ENCODE measurements at regions not wholly inside any gene's neighbourhood (a gene's known extent, or its start where the extent isn't known, plus 50 kb on each side); places are given as distances from the start of the nearest gene placed in this dataset.

DNA sequence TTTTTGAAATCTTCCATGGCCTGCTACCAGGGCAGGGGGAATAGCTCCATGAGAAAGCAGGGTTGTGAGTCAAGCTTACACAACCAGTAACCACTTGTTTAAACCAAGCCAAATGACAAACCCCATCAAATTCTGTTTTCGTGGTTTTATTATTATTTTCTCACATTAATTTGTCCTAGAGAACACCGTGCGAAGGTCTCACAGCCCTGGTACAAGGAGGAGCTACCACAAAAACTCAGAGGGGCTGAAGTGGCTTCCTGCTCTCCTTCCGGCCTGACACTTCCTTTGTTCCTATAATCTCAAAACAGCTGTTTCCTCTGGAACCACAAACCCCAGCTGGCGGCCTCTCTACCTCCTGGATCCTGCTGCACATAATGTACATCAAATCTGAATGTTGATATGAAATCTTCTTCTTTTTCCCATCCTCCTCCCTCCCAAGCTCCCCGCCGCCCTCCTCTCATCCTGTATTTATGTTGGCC, 375.9 kb downstream of the MCTP2 start:
- no peak for DNase-seq

GRCh38 chr15:94610069-94610468, 378.7 kb downstream of the MCTP2 start:
- no peak for DNase-seq

GRCh38 chr15:94610485-94610884, 379.1 kb downstream of the MCTP2 start:
- DNase-seq = no peak

DNA sequence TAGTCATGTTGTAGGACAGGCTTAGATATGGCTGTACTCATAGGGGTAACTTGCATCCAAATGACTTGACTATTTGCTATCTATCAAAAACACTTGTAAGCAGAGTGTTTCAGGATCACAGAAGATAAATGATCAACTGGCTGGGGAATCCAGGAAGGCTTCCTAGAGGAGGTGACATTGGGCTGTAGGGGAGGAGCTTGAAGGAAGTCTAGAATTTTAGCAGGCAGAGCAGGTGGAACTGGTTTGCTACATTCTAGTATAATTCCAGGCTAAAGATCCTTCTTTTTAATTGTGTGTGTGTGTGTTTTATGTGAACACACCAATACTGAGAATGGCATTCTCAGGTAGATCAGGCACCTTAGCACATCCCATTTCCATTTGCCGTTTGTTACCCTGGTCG, 380.3 kb downstream of the MCTP2 start:
- DNase-seq = no peak

GRCh38 chr15:94615688-94616087, 384.3 kb downstream of the MCTP2 start:
- DNase-seq = no peak

DNA sequence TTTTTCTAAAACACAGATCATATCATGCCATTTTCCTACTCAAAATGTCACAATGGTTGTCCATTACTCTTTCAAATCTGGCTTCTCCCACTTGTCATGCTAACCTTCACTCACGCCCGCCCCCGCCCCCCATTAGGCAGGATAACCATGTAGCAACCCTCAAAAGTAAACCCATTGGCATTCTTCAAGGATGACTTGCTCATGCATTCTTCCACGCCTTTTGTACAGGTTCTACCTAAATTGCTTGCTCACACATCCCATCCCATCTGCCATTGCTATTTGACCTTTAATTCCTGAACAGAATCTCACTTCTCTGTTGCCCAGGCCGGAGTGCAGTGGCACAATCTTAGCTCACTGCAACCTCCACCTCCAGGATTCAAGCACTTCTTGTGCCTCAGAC, 389.3 kb downstream of the MCTP2 start:
- DNase-seq = no peak

DNA sequence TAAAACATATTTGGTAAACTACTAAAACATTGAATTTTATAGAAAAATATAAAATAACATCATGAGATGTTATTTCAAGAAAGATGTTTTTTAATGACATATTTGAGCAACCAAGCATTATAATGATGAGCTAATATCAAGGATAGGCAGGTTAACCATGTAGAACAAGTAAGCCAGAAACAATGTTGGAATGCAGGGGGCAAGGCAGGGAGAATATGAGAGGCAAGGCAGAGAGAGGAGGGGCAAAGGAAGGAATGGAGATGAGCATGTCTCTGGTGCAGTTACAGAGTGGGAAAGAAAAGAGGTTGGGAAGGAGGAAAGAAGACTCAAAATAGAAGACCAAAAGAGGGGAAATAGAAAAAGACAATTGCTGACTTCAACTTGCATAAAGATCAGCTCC, 390.4 kb downstream of the MCTP2 start:
- no peak for DNase-seq

DNA sequence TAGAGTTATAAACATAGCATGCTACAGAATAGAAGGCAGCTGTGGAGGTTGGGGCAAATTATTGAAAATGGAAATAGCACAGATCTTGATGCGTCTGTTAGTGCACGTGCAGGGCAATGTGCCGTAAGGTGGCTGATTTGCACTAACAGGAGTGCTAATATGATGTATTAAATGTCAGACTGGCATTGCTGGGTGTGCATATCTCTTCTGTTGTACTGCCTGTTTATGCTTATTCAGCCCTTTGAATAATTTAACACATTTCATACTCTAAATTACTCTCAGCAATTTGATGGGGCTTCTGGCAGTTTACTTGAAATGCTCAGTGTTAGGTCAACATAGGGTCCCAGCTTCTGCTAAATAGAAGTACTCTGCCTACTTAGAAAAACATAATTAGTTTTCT, 395.6 kb downstream of the MCTP2 start:
- DNase-seq = no peak

- no peak for DNase-seq
These were observed 400.2 kb downstream of the MCTP2 start for GRCh38 chr15:94631608-94632007.

GRCh38 chr15:94638183-94638582, 406.8 kb downstream of the MCTP2 start:
- no peak for DNase-seq

DNA sequence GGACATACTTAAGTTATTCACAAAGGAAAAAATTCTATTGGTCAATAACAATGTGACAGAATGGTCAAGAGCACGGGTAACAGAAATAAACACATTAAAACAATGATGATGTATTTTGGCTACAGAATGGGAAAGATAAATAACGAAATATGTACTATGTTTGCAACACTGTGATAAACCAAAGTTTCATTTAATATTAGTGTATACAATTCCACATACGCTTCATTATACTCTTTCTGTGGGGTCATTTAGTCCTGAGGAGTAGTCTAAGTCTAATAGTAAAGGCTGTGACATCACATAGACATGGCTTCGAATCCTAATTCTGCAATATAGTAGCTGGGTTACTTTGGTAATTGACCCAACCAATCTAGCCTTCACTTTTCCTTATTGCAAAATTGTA, 408.3 kb downstream of the MCTP2 start:
- no peak for DNase-seq

DNA sequence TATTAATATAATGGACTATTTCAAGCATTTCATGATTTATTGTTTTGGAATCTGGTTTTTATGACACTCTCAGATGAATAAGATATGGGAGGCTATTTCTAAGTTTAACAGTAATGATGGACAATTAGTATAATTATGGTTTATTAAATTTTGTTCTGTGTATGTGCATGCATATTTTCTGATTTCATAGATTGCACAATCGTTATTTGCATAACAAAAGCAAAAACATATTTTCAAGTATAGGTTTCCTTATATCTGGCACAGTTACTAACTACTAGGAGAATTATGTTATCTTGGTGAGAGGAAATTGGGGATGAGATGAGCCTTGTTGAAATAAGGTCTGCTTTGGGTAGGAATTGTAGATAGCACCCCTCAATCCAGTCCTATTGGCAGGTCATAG, 413.1 kb downstream of the MCTP2 start:
- no peak for DNase-seq

DNA sequence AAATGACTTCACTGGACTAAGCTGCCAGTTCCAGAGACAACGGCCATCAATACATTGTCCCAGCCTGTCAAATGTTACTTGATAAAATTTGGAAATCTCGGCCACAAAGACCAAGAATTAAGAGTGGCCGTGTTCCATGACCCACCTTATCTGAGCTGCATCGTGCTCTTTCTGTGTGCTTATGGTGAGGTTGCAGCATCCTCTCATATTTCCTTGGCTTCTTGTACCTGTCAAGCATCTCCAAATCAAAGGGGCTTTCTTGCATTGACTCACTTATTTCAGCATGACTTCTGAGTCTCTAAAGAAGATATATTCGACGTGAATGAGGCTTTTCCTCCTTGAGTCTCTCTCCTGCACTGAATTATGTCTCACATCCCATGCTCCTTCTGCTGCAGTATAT, 421.7 kb downstream of the MCTP2 start:
- DNase-seq = no peak

- DNase-seq = no peak
These were observed 424.0 kb downstream of the MCTP2 start for GRCh38 chr15:94655249-94655880.

- DNase-seq = no peak
These were observed 434.5 kb downstream of the MCTP2 start for GRCh38 chr15:94665676-94666441.

GRCh38 chr15:94666553-94666952, 435.2 kb downstream of the MCTP2 start:
- DNase-seq = no peak

DNA sequence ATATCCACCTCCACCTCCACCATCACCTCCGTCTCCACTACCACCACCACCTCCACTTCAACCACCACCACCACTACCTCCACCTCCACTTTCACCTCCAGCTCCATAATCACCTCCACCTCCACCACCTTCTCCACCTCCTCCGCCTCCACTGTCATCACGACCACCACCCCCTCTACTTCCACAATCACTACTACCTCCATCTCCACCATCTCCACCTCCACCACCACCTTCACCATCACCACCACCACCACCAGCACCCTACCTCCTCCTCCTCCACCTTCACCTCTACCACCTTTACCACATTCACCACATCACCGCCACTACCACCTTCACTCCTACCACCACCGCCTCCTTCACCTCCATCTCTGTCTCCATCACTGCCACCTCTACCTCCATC, 435.7 kb downstream of the MCTP2 start:
- DNase-seq = no peak

- DNase-seq = peak; percentile 37
These were observed 439.2 kb downstream of the MCTP2 start for GRCh38 chr15:94670438-94671034.

DNA sequence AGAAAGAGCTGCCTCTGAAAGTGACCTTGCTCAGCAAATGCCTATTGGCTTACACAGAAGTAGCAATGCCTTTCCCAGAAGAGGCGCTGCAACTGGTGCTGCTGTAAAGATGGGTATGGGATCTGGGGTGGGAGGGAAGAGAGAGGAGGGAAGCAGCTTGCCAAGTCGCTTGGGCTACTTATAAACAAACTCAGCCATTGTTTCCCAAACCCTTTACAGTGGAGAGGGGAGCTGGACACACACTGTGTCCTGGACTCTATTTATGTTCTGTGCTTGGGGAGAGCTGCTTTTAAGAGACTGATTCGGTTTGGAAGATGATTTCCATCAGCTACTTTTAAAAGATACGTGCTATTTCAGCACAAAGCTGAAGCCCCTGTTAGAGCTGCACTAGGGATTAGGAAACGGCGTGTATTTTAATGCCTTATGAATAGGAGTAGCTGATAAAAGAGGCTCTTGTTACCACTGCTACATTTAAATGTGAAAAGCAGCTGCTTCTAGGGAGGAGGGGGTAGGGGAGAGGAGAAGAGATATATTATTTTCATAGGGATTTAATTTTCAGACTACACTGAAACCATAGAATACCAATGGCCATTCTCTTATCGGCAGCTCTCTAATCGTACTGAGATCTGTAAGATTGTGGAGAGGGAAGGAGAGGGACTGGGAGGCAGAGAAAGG, 440.6 kb downstream of the MCTP2 start:
- no peak for DNase-seq

DNA sequence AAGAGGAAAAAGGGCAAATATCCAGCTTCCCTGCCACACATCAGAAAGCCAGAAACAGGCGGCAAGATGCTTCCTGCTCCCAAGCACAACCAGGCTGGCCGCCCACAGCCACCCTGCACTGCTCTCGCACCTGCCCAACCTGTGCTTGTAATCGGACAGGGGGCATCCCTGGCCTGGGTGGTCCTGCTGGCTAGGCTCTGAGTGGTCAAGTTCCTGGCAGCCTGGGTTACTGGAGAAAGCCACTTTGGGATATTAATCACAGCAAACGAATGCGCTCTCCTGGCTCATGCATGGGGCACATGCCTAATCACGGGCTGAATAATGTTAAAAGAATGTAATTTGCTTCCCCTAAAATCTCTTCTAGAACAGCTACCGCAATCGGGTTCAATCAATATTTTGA, 442.4 kb downstream of the MCTP2 start:
- DNase-seq = no peak

DNA sequence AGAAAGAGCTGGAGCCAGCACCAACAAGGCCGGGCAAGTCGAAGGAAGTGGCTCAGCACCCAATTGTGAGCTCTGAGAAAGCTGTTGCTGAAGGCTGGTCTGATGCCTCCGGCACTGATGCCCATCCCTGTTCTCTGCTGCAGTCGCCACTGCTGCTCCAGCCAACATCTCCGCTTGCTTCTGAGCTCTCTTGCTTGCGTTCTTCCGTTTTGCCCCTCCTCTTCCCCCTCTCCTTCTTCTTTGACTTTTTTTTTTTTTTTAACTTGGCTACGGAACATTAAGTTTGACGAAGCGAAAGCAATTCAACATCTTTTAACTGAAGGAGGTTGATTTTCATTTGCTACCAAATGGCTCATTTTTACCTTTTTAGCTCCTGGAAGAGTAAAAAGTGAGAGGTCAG, 442.9 kb downstream of the MCTP2 start:
- DNase-seq = no peak

DNA sequence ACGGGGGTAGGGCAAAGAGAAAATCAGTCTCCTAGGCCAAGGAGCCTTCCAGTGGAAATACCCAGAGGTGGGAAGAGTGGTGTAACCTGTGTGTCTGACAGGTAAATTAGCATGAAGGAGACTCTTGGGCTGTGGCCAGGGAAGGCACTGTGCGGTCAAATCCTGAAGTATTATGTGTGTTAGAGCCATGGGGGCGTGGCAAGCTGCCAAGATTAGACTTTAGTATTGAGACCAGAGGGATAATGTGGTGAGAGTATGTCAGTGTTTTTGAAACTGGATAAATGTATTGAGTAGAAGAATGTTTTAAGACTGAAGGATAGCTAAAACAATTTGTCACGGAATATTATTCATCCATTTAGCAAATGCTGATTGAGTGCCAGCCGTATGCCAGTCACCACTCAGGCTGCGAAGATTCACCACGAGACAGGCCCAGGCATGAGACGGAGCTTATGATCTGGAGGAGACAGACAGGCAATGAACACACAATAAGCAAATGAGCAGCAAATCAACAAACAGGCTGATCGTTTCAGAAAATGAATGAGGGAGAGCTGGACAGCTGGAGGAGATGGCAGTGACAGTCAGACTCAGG, 445.9 kb downstream of the MCTP2 start:
- no peak for DNase-seq

DNA sequence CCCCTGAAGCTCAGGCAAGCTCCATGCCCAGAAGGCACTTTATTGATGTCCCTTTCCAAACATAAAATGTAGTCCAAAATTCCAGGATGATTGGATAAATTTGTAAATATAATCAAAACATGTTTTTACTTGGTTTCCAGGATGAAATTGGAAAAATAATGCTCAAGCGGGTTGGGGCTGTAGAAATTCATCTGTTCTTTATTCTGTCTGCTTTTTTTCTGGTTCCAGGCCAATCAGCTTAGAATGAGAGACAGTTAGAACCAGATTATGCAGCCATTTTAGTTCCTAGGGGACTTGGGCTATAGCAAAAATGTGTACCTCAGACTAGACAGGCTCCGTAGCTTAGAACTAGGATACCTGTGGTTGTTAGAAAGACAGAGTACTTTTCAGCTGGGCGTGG, 450.8 kb downstream of the MCTP2 start:
- DNase-seq = no peak
